ENCODE measurements at regions not wholly inside any gene's neighbourhood (a gene's known extent, or its start where the extent isn't known, plus 50 kb on each side); places are given as distances from the start of the nearest gene placed in this dataset.

GRCh38 chr3:174776636-174777035 is 82.5 kb upstream of the NAALADL2 start:
- DNase-seq (ENCODE audit: low read depth in 2 of 2): no peak

GRCh38 chr3:174777813-174778212 is 81.3 kb upstream of the NAALADL2 start:
- no peak for DNase-seq (ENCODE audit: low read depth in 2 of 2)

GRCh38 chr3:174783502-174783901 is 75.6 kb upstream of the NAALADL2 start:
- no peak for DNase-seq (ENCODE audit: low read depth in 2 of 2)

- DNase-seq (ENCODE audit: low read depth in 2 of 2): no peak
These were observed 74.8 kb upstream of the NAALADL2 start for GRCh38 chr3:174784206-174784934.

GRCh38 chr3:174786825-174787224 is 72.3 kb upstream of the NAALADL2 start:
- no peak for DNase-seq (ENCODE audit: low read depth in 2 of 2)

- no peak for DNase-seq (ENCODE audit: low read depth in 2 of 2)
These were observed 68.0 kb upstream of the NAALADL2 start for GRCh38 chr3:174791161-174791560.

- no peak for DNase-seq (ENCODE audit: low read depth in 2 of 2)
These were observed 66.3 kb upstream of the NAALADL2 start for GRCh38 chr3:174792864-174793263.
